GM23338 (cell line): ENCODE measurements at regions not wholly inside any gene's neighbourhood (a gene's known extent, or its start where the extent isn't known, plus 50 kb on each side); places are given as distances from the start of the nearest gene placed in this dataset.

Experiments used
- JUNB ChIP-seq: IDR thresholded peaks from one replicate; pipeline ENCODE4 v1.6.1; 2016; ENCODE audit warnings: antibody characterized with exemption; ENCODE audit not compliant: unreplicated experiment
- TF ChIP-seq, protein P1 (sequence below), 2 experiments: fragments of 200-600 bp in 1 of 2; sonication (generic) in 1 of 2; conservative IDR thresholded peaks; 2 replicates each; pipeline versions ENCODE4 v1.5.1 to v1.6.1; 2016 to 2017; ENCODE audit warnings: antibody characterized with exemption in 2 of 2, low read depth in 2 of 2, mild to moderate bottlenecking in 2 of 2, moderate library complexity in 1 of 2

DNA sequence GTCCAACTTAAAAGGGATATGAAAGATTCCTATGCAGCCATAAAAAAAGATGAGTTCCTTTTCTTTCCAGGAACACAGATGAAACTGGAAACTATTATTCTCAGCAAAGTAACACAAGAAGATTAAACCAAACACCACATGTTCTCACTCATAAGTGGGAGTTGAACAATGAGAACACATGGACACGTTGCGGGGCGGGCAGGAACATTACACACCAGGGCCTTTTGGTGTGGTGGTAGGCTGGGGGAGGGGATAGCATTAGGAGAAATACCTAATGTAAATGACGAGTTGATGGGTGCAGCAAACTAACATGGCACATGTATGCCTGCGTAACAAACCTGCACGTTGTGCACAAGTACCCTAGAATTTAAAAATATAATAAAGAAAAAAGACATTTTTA, 516.1 kb downstream of the LRRC70 start:
- no peak for TF ChIP-seq JUNB
- TF ChIP-seq, protein P1, sequence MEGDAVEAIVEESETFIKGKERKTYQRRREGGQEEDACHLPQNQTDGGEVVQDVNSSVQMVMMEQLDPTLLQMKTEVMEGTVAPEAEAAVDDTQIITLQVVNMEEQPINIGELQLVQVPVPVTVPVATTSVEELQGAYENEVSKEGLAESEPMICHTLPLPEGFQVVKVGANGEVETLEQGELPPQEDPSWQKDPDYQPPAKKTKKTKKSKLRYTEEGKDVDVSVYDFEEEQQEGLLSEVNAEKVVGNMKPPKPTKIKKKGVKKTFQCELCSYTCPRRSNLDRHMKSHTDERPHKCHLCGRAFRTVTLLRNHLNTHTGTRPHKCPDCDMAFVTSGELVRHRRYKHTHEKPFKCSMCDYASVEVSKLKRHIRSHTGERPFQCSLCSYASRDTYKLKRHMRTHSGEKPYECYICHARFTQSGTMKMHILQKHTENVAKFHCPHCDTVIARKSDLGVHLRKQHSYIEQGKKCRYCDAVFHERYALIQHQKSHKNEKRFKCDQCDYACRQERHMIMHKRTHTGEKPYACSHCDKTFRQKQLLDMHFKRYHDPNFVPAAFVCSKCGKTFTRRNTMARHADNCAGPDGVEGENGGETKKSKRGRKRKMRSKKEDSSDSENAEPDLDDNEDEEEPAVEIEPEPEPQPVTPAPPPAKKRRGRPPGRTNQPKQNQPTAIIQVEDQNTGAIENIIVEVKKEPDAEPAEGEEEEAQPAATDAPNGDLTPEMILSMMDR (conservative IDR thresholded peaks at IDR 0.05; ENCODE audit: low read depth in 2 of 2): no peak
